Progenitor cell of endocrine pancreas (in vitro differentiated cells): ENCODE measurements at regions not wholly inside any gene's neighbourhood (a gene's known extent, or its start where the extent isn't known, plus 50 kb on each side); places are given as distances from the start of the nearest gene placed in this dataset.

Experiments used
- DNase-seq: peaks from one replicate; pipeline ENCODE4 v3.0.0; 2021; ENCODE audit warnings: low spot score; ENCODE audit not compliant: unreplicated experiment
- H3K27ac Mint-ChIP-seq: 2 replicates; pipeline ENCODE4 v1.8.0; 2021; ENCODE audit warnings: mild to moderate bottlenecking, moderate library complexity, mixed read lengths
- H3K27me3 Mint-ChIP-seq: 2 replicates; pipeline ENCODE4 v1.8.0; 2021; ENCODE audit warnings: mixed read lengths
- H3K36me3 Mint-ChIP-seq: 2 replicates; pipeline ENCODE4 v1.8.0; 2022; ENCODE audit warnings: mixed read lengths; ENCODE audit not compliant: insufficient read depth
- H3K4me1 Mint-ChIP-seq: 2 replicates; pipeline ENCODE4 v1.8.0; 2021; ENCODE audit warnings: low read depth, mixed read lengths
- H3K4me3 Mint-ChIP-seq: 2 replicates; pipeline ENCODE4 v1.8.0; 2021; ENCODE audit warnings: low read depth, mild to moderate bottlenecking, moderate library complexity, mixed read lengths
- H3K9me3 Mint-ChIP-seq: 2 replicates; pipeline ENCODE4 v1.8.0; 2021; ENCODE audit warnings: low read depth, mixed read lengths
- TF ChIP-seq, protein P1 (sequence below): fragments of 200-600 bp; sonication (generic); IDR thresholded peaks from one replicate; pipeline ENCODE4 v1.5.0; 2021; ENCODE audit warnings: antibody characterized with exemption, mild to moderate bottlenecking; ENCODE audit not compliant: unreplicated experiment

DNA sequence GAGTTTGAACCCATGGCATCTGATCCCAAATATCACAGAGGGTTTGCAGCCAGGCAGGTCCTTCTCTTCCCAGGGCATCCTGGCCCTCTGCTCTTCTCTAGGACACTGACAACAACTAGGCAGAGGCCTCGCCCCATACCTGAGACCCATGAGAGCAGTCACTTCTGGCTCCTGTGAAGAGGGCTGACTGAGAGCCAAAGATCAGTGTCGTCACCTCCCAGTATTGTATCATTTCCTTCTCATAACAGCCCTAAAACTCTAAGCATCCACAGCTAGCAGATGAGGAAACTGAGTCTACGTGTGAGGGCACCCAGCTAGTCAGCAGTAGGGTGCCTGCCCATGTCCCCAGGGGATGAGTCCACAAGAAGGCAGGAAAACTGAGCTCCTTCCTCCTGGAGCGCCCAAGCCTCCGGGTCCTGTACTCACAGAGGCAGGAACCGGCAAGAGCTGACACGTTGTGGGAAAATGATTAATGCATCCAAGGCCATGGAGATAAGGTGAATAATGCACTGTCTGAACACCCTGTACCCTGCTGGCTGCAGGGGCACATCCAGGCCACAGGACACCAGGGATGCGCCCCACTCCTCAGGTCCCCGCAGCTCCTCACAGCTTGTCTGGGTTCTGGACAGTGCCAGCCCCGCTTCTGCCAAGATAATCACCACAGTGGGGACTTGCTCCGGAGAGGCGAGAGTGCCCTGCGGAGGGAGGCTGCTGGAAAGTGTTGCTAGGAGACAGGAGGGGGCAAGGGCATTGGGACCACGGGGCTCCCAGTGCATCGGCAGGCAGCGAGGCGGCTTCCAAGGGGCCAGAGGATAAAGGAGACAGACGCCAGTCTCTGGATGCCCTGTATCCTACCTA lies 340.0 kb downstream of the NPHP4 start:
- Mint-ChIP-seq H3K36me3 (no peaks in the 10 kb centered on the region), H3K9me3 (peaks cover 6% of the 10 kb centered on the region), H3K27ac (no peak overlapping the region), H3K4me1 (peaks cover 16% of the 10 kb centered on the region), H3K4me3 (no peak overlapping the region), H3K27me3 (peaks cover 31% of the 10 kb centered on the region)
- TF ChIP-seq, protein P1, sequence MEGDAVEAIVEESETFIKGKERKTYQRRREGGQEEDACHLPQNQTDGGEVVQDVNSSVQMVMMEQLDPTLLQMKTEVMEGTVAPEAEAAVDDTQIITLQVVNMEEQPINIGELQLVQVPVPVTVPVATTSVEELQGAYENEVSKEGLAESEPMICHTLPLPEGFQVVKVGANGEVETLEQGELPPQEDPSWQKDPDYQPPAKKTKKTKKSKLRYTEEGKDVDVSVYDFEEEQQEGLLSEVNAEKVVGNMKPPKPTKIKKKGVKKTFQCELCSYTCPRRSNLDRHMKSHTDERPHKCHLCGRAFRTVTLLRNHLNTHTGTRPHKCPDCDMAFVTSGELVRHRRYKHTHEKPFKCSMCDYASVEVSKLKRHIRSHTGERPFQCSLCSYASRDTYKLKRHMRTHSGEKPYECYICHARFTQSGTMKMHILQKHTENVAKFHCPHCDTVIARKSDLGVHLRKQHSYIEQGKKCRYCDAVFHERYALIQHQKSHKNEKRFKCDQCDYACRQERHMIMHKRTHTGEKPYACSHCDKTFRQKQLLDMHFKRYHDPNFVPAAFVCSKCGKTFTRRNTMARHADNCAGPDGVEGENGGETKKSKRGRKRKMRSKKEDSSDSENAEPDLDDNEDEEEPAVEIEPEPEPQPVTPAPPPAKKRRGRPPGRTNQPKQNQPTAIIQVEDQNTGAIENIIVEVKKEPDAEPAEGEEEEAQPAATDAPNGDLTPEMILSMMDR = no peak
- no peak for DNase-seq

DNA sequence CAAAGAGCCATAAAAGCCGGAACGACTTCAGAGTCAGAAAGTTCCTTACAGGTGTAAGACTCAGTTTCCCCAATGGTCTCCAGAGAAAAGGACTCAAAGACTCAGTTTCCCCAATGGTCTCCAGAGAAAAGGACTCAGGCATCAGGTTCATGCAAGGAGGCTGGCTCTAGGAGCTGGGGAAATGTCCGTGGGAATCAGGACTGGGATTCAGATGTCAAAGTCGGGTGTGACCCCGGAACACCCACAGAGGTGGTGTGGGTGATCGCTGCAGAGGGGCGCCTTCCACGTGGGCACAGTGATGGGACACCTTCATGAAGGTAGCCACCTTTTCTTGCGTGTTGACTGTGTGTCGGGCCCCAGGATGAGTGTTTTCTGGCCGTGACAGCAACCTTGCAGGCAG lies 340.8 kb downstream of the NPHP4 start:
- H3K36me3 Mint-ChIP-seq = no peaks in the 10 kb centered on the region
- peaks cover 31% of the 10 kb centered on the region for H3K27me3 Mint-ChIP-seq
- H3K4me3 Mint-ChIP-seq = no peak overlapping the region
- no peak for DNase-seq
- H3K9me3 Mint-ChIP-seq = peaks cover 6% of the 10 kb centered on the region
- peaks cover 23% of the 10 kb centered on the region for H3K4me1 Mint-ChIP-seq
- no peak overlapping the region for H3K27ac Mint-ChIP-seq
- TF ChIP-seq, protein P1 = no peak

DNA sequence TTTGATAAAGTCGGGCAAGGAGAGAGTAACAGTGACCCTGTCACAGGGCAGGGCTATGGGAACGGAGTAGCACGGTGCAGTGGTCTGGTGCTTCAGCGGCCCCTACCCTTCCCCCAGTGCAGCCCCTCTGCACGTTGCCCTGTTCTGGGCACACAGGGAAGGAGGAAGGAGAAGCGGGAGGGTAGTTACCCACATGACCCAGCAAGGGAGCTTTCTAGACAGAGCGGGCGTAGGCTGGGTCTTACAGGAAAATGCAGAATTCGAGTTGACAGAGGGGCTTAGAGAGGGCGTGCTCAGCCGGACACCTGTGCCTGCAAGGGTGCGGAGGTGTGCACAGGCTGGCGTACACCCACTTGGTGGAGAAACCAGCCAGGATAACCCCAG lies 341.2 kb downstream of the NPHP4 start:
- H3K4me1 Mint-ChIP-seq = peaks cover 25% of the 10 kb centered on the region
- H3K9me3 Mint-ChIP-seq = peaks cover 6% of the 10 kb centered on the region
- DNase-seq = no peak
- no peaks in the 10 kb centered on the region for H3K36me3 Mint-ChIP-seq
- H3K27ac Mint-ChIP-seq = no peak overlapping the region
- H3K27me3 Mint-ChIP-seq = peaks cover 32% of the 10 kb centered on the region
- TF ChIP-seq, protein P1 = no peak
- H3K4me3 Mint-ChIP-seq = no peak overlapping the region

DNA sequence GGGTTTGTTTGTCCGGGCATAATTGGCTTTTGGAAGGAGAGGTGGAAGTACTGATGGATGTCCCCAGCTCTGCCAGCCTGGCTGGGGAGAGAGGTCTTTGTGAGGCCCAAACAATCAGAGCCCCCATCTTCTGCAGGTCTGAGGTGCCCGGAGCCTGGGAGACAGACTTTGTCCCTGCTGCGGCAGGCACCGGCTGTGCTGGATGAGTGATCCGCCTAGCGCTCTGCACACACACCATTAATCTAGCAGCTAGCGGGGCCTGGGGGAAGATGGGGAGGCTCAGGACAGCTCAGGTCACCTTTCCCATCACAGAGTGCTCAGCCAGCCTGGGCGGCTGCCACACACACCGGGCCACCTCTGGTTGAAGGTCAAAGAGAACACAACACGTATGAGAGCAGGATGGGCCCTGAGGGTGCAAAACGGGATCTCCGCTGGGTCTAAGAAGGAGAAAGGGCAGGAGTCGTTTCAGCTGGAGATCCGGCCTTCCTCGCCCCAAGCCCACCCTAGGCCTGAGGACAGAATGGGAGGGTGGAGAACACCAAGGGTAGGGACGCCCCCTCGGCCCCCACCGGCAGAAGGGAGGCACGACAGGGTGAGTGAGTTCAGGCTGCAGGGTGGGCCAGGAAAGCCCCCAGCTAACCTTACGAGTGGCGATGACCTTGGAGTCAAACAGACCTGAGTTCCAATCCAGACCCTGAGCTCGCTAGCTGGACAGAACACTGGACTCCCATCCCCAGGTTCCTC lies 341.8 kb downstream of the NPHP4 start:
- H3K4me1 Mint-ChIP-seq = peaks cover 25% of the 10 kb centered on the region
- no peak overlapping the region for H3K27ac Mint-ChIP-seq
- TF ChIP-seq, protein P1 = no peak
- H3K9me3 Mint-ChIP-seq = peaks cover 6% of the 10 kb centered on the region
- no peak overlapping the region for H3K4me3 Mint-ChIP-seq
- H3K36me3 Mint-ChIP-seq = no peaks in the 10 kb centered on the region
- DNase-seq = no peak
- H3K27me3 Mint-ChIP-seq = peaks cover 29% of the 10 kb centered on the region

DNA sequence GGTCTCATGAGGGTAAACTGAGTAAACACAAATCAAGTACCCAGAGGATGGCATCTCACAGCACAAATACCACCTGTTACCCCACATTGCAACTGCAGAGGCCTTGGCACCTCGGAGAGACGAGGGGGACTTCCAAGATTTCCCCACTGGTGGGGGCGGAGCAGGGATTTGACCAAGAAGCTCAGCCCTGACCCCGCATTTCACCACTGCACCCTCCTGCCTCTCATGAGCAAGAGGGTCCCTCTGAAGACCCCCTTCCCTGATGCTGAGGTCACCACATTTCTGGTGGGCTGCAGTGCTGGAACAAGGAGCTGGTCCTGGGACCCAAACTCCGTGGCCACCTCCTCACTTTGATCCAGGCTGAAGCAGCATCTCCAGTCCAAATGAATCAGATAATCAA lies 342.4 kb downstream of the NPHP4 start:
- no peaks in the 10 kb centered on the region for H3K36me3 Mint-ChIP-seq
- no peak for DNase-seq
- TF ChIP-seq, protein P1 = no peak
- peaks cover 25% of the 10 kb centered on the region for H3K4me1 Mint-ChIP-seq
- H3K4me3 Mint-ChIP-seq = no peak overlapping the region
- H3K27ac Mint-ChIP-seq = peak overlapping the region; percentile 77
- H3K27me3 Mint-ChIP-seq = peaks cover 29% of the 10 kb centered on the region
- peaks cover 6% of the 10 kb centered on the region for H3K9me3 Mint-ChIP-seq
